Choroid plexus epithelial cell (primary cell): ENCODE measurements at regions not wholly inside any gene's neighbourhood (a gene's known extent, or its start where the extent isn't known, plus 50 kb on each side); places are given as distances from the start of the nearest gene placed in this dataset.

Source experiments
- DNase-seq: peaks from one replicate; pipeline ENCODE4 v3.0.0-alpha.2; 2010; ENCODE audit warnings: low read depth
- H3K4me3 ChIP-seq: 2 replicates; pipeline ENCODE4 v1.5.1; 2011; ENCODE audit warnings: low read depth, mild to moderate bottlenecking, control low read depth, low read length, moderate library complexity
- CTCF ChIP-seq: conservative IDR thresholded peaks from 2 replicates; pipeline ENCODE4 v1.5.1; 2011; ENCODE audit warnings: low read depth, mild to moderate bottlenecking, control low read depth, inconsistent platforms, low read length, moderate library complexity

GRCh38 chrX:14125462-14125861 is 95.8 kb upstream of the GEMIN8 start:
- no peak overlapping the region for H3K4me3 ChIP-seq
- no peak for DNase-seq
- TF ChIP-seq CTCF: no peak

- no peak for TF ChIP-seq CTCF
- no peak for DNase-seq
- H3K4me3 ChIP-seq: no peak overlapping the region
Observed at GRCh38 chrX:14124562-14124961, 94.9 kb upstream of the GEMIN8 start.

- TF ChIP-seq CTCF: peak; percentile 82
- peak; percentile 78 for DNase-seq
- H3K4me3 ChIP-seq: no peak overlapping the region
Observed at GRCh38 chrX:14095702-14096101, 66.0 kb upstream of the GEMIN8 start.

- TF ChIP-seq CTCF: no peak
- H3K4me3 ChIP-seq: no peak overlapping the region
- no peak for DNase-seq
Observed at GRCh38 chrX:14094191-14094590, 64.5 kb upstream of the GEMIN8 start.

- DNase-seq: no peak
- TF ChIP-seq CTCF: no peak
- H3K4me3 ChIP-seq: no peak overlapping the region
Observed at GRCh38 chrX:14084466-14084865, 54.8 kb upstream of the GEMIN8 start.

GRCh38 chrX:14083783-14084182 is 54.1 kb upstream of the GEMIN8 start:
- no peak overlapping the region for H3K4me3 ChIP-seq
- TF ChIP-seq CTCF: no peak
- DNase-seq: no peak

- no peak overlapping the region for H3K4me3 ChIP-seq
- no peak for TF ChIP-seq CTCF
- no peak for DNase-seq
Observed at GRCh38 chrX:14079891-14080430, 50.3 kb upstream of the GEMIN8 start.
